ENCODE measurements at regions not wholly inside any gene's neighbourhood (a gene's known extent, or its start where the extent isn't known, plus 50 kb on each side); places are given as distances from the start of the nearest gene placed in this dataset.

DNA sequence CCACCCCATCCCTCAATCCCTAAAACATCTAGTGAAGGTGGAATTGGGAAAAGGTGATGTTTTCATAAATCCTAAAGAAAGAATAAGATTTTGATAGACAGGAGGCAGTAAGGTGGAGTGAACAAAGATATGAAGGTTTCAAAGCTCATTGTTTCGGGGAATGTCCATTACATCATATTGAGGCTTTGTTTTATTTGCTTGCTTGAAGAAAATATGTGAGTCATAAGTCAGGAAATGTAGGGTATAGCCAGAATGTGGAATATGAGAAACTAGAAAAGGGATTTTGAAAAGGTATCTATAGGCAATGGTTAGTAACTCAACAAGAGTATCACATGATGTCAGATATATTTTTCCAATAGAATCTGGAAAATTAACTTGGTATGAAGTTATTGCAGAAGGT lies 1178.5 kb upstream of the ACVR2A start:
- no peaks in the 10 kb centered on the region for H3K9me3 ChIP-seq (ENCODE audit: control insufficient read depth, insufficient read depth, low read depth, low read length)
- no peak overlapping the region for H3K4me3 ChIP-seq (ENCODE audit: low read depth in 2 of 2, low read length in 2 of 2)
- BruUV-seq (replicated peaks): no TSS peak
- no peak for ATAC-seq
- TF ChIP-seq TCF7L2 (IDR thresholded peaks at IDR 0.05; ENCODE audit: low read depth, low read length): no peak
- no peak for TF ChIP-seq SIN3A (IDR thresholded peaks at IDR 0.05; ENCODE audit: borderline replicate concordance, insufficient read depth, low read depth, low read length)
- no peak for TF ChIP-seq POLR2AphosphoS5 (IDR thresholded peaks at IDR 0.05; ENCODE audit: low read depth, low read length)
- no peak for TF ChIP-seq CTCF (IDR thresholded peaks at IDR 0.05)
- TF ChIP-seq REST (IDR thresholded peaks at IDR 0.05; ENCODE audit: insufficient read depth in 1 of 2, low read depth in 2 of 2, low read length in 1 of 2): no peak
- DNase-seq (ENCODE audit: low read depth, low spot score): no peak
- ChIA-PET POLR2A (no interaction called here), CTCF (interaction anchor here (0.6 kb wide), 1 partner anchor 1998 kb away, joined by 3 read pairs; no protein-coding TSS in a partner anchor)
- no peaks in the 10 kb centered on the region for H3K36me3 ChIP-seq (ENCODE audit: control insufficient read depth, insufficient read depth, low read length)
- H3K27me3 ChIP-seq (ENCODE audit: control insufficient read depth, insufficient read depth, low read length): no peaks in the 10 kb centered on the region
- in situ Hi-C loops (cut with HindIII; ENCODE audit: low pct_unique_long_range_greater_than_20kb, low sequenced_read_pairs): no loop called here
- H3K4me1 ChIP-seq (ENCODE audit: control insufficient read depth, insufficient read depth, low read length): no peaks in the 10 kb centered on the region
- H3K27ac ChIP-seq (ENCODE audit: low read length): no peak overlapping the region
- intact Hi-C loops (cut with micrococcal nuclease; ENCODE audit: unreplicated experiment): no loop called here

GRCh38 chr2:146665800-146666199 lies 1179.0 kb upstream of the ACVR2A start:
- no peak for TF ChIP-seq TCF7L2 (IDR thresholded peaks at IDR 0.05; ENCODE audit: low read depth, low read length)
- no peak for TF ChIP-seq REST (IDR thresholded peaks at IDR 0.05; ENCODE audit: insufficient read depth in 1 of 2, low read depth in 2 of 2, low read length in 1 of 2)
- no peak for TF ChIP-seq SIN3A (IDR thresholded peaks at IDR 0.05; ENCODE audit: borderline replicate concordance, insufficient read depth, low read depth, low read length)
- TF ChIP-seq CTCF (IDR thresholded peaks at IDR 0.05): no peak
- TF ChIP-seq POLR2AphosphoS5 (IDR thresholded peaks at IDR 0.05; ENCODE audit: low read depth, low read length): no peak
- Histone ChIP-seq H3K27ac (ENCODE audit: low read length) (no peak overlapping the region), H3K4me3 (ENCODE audit: low read depth in 2 of 2, low read length in 2 of 2) (no peak overlapping the region), H3K9me3 (ENCODE audit: control insufficient read depth, insufficient read depth, low read depth, low read length) (no peaks in the 10 kb centered on the region), H3K4me1 (ENCODE audit: control insufficient read depth, insufficient read depth, low read length) (no peaks in the 10 kb centered on the region), H3K36me3 (ENCODE audit: control insufficient read depth, insufficient read depth, low read length) (no peaks in the 10 kb centered on the region), H3K27me3 (ENCODE audit: control insufficient read depth, insufficient read depth, low read length) (no peaks in the 10 kb centered on the region)
- no TSS peak for BruUV-seq (replicated peaks)
- intact Hi-C loops (cut with micrococcal nuclease; ENCODE audit: unreplicated experiment) (no loop called here), in situ Hi-C loops (cut with HindIII; ENCODE audit: low pct_unique_long_range_greater_than_20kb, low sequenced_read_pairs) (no loop called here)
- POLR2A ChIA-PET: no interaction called here
- CTCF ChIA-PET: interaction anchor here (0.6 kb wide), 1 partner anchor 1997 kb away, joined by 3 read pairs; no protein-coding TSS in a partner anchor
- DNase-seq (ENCODE audit: low read depth, low spot score) (no peak), ATAC-seq (no peak)
